Brain microvascular endothelial cell (primary cell): ENCODE measurements at regions not wholly inside any gene's neighbourhood (a gene's known extent, or its start where the extent isn't known, plus 50 kb on each side); places are given as distances from the start of the nearest gene placed in this dataset.

Experiments used
- DNase-seq: peaks from one replicate; pipeline ENCODE4 v3.0.0-alpha.2; 2020
- H3K27ac ChIP-seq: fragments of 250-450 bp; sonication (Bioruptor Pico); 2 replicates; pipeline ENCODE4 v1.5.1; 2020; ENCODE audit warnings: mild to moderate bottlenecking, moderate library complexity
- H3K27me3 ChIP-seq: fragments of 250-450 bp; sonication (Bioruptor Pico); replicated peaks from 2 replicates; pipeline ENCODE4 v1.5.1; 2020; ENCODE audit warnings: mild to moderate bottlenecking
- H3K36me3 ChIP-seq: fragments of 250-450 bp; sonication (Bioruptor Pico); replicated peaks from 2 replicates; pipeline ENCODE4 v1.5.1; 2020; ENCODE audit warnings: mild to moderate bottlenecking
- H3K4me3 ChIP-seq: 2 replicates; pipeline ENCODE4 v1.5.1; 2011; ENCODE audit warnings: low read depth, mild to moderate bottlenecking, control low read depth, low read length, moderate library complexity
- CTCF ChIP-seq: IDR thresholded peaks from 2 replicates; pipeline ENCODE4 v1.5.1; 2011; ENCODE audit warnings: low read depth, mild to moderate bottlenecking, moderate library complexity, low read length, control low read depth, inconsistent platforms; ENCODE audit errors: missing control alignments
- in situ Hi-C: cut with HindIII; loops from 2 replicates; pipeline ENCODE4 v1.10.0; 2017; ENCODE audit warnings: low sequenced_read_pairs, low pct_ligation_motif_present

DNA sequence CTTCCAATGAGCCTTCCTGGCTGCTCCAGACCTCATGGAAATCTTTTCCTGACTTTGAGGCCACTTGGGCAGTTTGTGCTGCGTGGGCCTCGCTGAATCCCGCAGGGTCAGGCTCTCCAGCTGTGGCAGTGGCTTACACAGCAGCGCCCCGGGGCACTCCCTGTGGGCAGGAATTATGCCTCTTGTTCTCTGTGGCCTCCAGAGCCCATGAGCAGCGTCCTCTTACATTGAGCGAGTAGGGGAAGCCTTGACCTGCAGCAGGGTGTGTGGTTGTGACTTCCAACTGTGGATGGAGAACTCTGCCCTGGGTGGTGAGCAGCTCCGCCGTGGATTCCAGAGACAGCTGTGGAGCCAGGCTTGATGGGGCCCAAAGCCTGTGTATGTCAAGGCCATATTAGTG is 180.8 kb downstream of the GLI2 start:
- no peaks in the 10 kb centered on the region for H3K27me3 ChIP-seq
- H3K4me3 ChIP-seq: no peak overlapping the region
- DNase-seq: no peak
- in situ Hi-C loops: no loop called here
- no peak for TF ChIP-seq CTCF
- no peak overlapping the region for H3K27ac ChIP-seq
- no peaks in the 10 kb centered on the region for H3K36me3 ChIP-seq

GRCh38 chr2:120917886-120918285 is 182.2 kb downstream of the GLI2 start:
- no peak for TF ChIP-seq CTCF
- no peak overlapping the region for H3K27ac ChIP-seq
- DNase-seq: no peak
- in situ Hi-C loops: no loop called here
- H3K36me3 ChIP-seq: no peaks in the 10 kb centered on the region
- H3K4me3 ChIP-seq: no peak overlapping the region
- no peaks in the 10 kb centered on the region for H3K27me3 ChIP-seq

DNA sequence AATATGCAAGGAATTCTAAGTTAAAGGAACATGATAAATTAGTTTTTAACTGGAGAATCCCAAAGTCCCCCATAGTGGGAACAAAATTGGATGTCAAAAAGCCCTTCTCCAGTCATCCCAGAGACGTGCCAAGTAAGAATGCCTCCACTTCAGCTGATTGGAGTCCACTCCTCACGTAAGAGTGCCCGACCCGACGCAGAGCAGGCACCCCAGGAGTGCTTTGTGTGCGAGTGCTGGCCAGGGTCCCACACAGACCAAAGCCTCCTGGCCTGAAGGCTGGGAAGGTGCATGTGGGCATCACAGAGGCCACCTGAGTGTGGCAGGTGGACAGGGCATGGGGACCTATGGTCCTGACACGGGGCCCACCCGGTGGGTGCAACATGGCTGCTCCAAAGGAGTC is 183.5 kb downstream of the GLI2 start:
- in situ Hi-C loops: no loop called here
- H3K27ac ChIP-seq: no peak overlapping the region
- H3K36me3 ChIP-seq: no peaks in the 10 kb centered on the region
- no peak overlapping the region for H3K4me3 ChIP-seq
- DNase-seq: no peak
- TF ChIP-seq CTCF: no peak
- no peaks in the 10 kb centered on the region for H3K27me3 ChIP-seq

GRCh38 chr2:120919771-120920453 is 184.2 kb downstream of the GLI2 start:
- in situ Hi-C loops: no loop called here
- no peaks in the 10 kb centered on the region for H3K27me3 ChIP-seq
- peak overlapping the region; percentile 90 for H3K27ac ChIP-seq
- no peaks in the 10 kb centered on the region for H3K36me3 ChIP-seq
- no peak overlapping the region for H3K4me3 ChIP-seq
- DNase-seq: peak; percentile 69
- TF ChIP-seq CTCF: no peak

DNA sequence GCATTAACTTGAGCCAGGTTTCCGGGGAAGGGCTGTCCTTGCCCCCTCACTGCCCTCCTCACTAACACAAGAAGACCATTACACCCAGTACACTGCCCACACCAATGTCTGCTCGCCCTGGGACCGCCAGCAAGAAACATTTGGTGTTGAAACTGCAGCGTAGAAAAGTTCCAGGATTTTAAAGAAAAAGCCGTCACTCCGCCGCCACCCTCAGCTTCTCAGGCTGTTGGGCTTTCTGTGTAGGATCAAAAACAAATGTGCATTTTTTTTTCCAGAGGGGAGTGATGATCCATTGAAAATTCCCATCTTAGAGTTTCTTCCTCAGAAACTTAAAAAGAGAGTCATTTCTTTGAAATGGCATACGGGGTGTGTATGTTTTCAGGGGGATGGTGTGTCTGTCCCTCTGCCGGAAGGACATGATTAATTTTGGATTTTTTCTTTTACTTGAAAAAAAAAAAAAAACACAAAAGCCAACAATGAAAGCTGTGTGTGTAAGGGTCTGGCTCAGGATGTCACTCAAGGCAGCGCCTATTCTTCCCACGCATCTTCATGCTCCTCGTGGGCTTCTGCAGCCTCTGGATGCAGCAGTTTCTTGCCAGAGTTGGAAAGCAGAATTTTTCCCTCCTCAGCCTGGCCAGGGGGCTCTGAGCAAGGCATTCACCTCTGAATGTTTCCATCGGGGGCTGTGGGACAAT is 184.9 kb downstream of the GLI2 start:
- in situ Hi-C loops: no loop called here

More for the DNA sequence above, 184.9 kb downstream of the GLI2 start:
- Histone ChIP-seq H3K27ac (peak overlapping the region; percentile 90), H3K27me3 (no peaks in the 10 kb centered on the region), H3K36me3 (no peaks in the 10 kb centered on the region), H3K4me3 (no peak overlapping the region)
- no peak for TF ChIP-seq CTCF
- no peak for DNase-seq
